ENCODE measurements at regions not wholly inside any gene's neighbourhood (a gene's known extent, or its start where the extent isn't known, plus 50 kb on each side); places are given as distances from the start of the nearest gene placed in this dataset.

- TF ChIP-seq CTCF (IDR thresholded peaks at IDR 0.05 in 4 of 5, conservative IDR thresholded peaks at IDR 0.05 in 1 of 5) (no peak), POLR2A (IDR thresholded peaks at IDR 0.05) (no peak)
These were observed 278.5 kb upstream of the KLF14 start for GRCh38 chr7:131012477-131013031.

All from gastrocnemius medialis (tissue), 4 donors.